HTR-8/SVneo (cell line): ENCODE measurements at regions not wholly inside any gene's neighbourhood (a gene's known extent, or its start where the extent isn't known, plus 50 kb on each side); places are given as distances from the start of the nearest gene placed in this dataset.
"Not testable (repeated sequence)": the region's sequence is repeated elsewhere in the genome, so short reads cannot be mapped to it uniquely, and the experiment has no call there.

Experiments used
- DNase-seq: peaks from one replicate; pipeline ENCODE4 v3.0.0; 2011; ENCODE audit warnings: low spot score, mixed read lengths; ENCODE audit not compliant: insufficient read length
- FAIRE-seq: peaks from 2 replicates; lab custom pipeline; 2011; peaks lifted over from hg19 to GRCh38; lab: Jason Lieb, UNC

DNA sequence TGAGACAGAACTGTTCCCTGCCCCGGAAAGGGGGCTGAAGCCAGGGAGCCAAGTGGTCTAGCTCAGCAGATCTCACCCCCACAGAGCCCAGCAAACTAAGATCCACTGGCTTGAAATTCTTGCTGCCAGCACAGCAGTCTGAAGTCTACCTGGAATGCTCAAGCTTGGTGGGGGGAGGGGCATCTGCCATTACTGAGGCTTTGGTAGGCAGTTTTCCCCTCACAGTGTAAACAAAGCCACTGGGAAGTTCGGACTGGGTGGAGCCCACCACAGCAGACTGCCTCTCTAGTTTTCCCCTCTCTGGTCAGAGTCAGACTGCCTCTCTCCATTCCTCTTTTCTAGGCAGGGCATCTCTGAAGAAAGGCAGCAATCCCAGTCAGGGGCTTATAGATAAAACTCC is 68.5 kb upstream of the MAN1A1 start:
- FAIRE-seq, DNase-seq: not testable (repeated sequence)

DNA sequence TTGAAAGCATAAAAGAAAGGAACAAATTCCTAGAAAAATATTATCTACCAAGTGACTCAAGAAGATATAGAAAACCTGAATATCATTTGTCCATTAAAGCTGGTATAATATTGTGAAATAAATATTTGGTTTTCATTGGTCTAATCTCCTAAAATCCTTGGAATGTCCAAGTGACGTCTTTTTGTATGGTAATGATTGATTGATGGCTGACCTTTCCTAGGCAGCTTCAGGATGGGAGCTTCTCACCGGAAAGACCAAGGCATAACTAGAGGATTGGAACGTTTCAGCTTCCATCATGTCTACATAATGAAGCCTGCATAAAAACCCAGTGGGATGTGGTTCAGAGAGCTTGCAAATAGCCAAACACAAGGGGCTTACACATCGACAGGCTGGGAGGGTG is 57.6 kb upstream of the MAN1A1 start:
- FAIRE-seq: no peak
- no peak for DNase-seq

DNA sequence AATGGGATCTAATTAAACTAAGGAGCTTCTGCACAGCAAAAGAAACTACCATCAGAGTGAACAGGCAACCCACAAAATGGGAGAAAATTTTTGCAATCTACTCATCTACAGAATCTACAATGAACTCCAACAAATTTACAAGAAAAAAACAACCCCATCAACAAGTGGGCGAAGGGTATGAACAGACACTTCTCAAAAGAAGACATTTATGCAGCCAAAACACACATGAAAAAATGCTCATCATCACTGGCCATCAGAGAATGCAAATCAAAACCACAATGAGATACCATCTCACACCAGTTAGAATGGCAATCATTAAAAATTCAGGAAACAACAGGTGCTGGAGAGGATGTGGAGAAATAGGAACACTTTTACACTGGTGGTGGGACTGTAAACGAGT is 55.6 kb upstream of the MAN1A1 start:
- FAIRE-seq, DNase-seq: not testable (repeated sequence)
